ENCODE measurements at regions not wholly inside any gene's neighbourhood (a gene's known extent, or its start where the extent isn't known, plus 50 kb on each side); places are given as distances from the start of the nearest gene placed in this dataset.
"Not testable (repeated sequence)": the region's sequence is repeated elsewhere in the genome, so short reads cannot be mapped to it uniquely, and the experiment has no call there.

- no peak for DNase-seq
Measured at GRCh38 chr12:115380546-115381120, 696.7 kb upstream of the TBX3 start.

GRCh38 chr12:115378291-115378690, 694.3 kb upstream of the TBX3 start:
- no peak for DNase-seq

GRCh38 chr12:115377779-115378178, 693.8 kb upstream of the TBX3 start:
- DNase-seq: no peak

- no peak for DNase-seq
Measured at GRCh38 chr12:115377230-115377629, 693.3 kb upstream of the TBX3 start.

- DNase-seq: no peak
Measured at GRCh38 chr12:115375186-115375991, 691.4 kb upstream of the TBX3 start.

- no peak for DNase-seq
Measured at GRCh38 chr12:115374480-115375185, 690.7 kb upstream of the TBX3 start.

GRCh38 chr12:115371711-115372110, 687.7 kb upstream of the TBX3 start:
- DNase-seq: no peak

GRCh38 chr12:115370650-115371049, 686.7 kb upstream of the TBX3 start:
- DNase-seq: no peak

GRCh38 chr12:115370207-115370606, 686.2 kb upstream of the TBX3 start:
- DNase-seq: no peak

GRCh38 chr12:115366277-115366676, 682.3 kb upstream of the TBX3 start:
- not testable (repeated sequence) for DNase-seq

GRCh38 chr12:115365765-115366164, 681.8 kb upstream of the TBX3 start:
- DNase-seq: not testable (repeated sequence)

GRCh38 chr12:115364921-115365320, 680.9 kb upstream of the TBX3 start:
- DNase-seq: no peak

GRCh38 chr12:115362339-115362976, 678.5 kb upstream of the TBX3 start:
- DNase-seq: no peak

GRCh38 chr12:115357681-115358080, 673.7 kb upstream of the TBX3 start:
- DNase-seq: no peak

- no peak for DNase-seq
Measured at GRCh38 chr12:115355301-115355700, 671.3 kb upstream of the TBX3 start.

GRCh38 chr12:115354007-115354890, 670.3 kb upstream of the TBX3 start:
- no peak for DNase-seq

- no peak for DNase-seq
Measured at GRCh38 chr12:115353467-115353866, 669.5 kb upstream of the TBX3 start.

GRCh38 chr12:115351514-115352077, 667.6 kb upstream of the TBX3 start:
- no peak for DNase-seq

GRCh38 chr12:115349711-115350110, 665.7 kb upstream of the TBX3 start:
- no peak for DNase-seq

GRCh38 chr12:115348301-115348700, 664.3 kb upstream of the TBX3 start:
- no peak for DNase-seq

GRCh38 chr12:115343601-115344000, 659.6 kb upstream of the TBX3 start:
- DNase-seq: no peak

- DNase-seq: no peak
Measured at GRCh38 chr12:115343008-115343407, 659.0 kb upstream of the TBX3 start.

Data from KG1 (cell line).